MM.1S (cell line): ENCODE measurements at regions not wholly inside any gene's neighbourhood (a gene's known extent, or its start where the extent isn't known, plus 50 kb on each side); places are given as distances from the start of the nearest gene placed in this dataset.
A peak's percentile ranks its signal among the peaks of the same experiment; 100 is the strongest.
"Not testable (repeated sequence)": the region's sequence is repeated elsewhere in the genome, so short reads cannot be mapped to it uniquely, and the experiment has no call there.

Experiments used
- DNase-seq: peaks from one replicate; pipeline ENCODE4 v3.0.0-alpha.2; 2015
- H2AFZ ChIP-seq: fragments of 300-600 bp; sonication (generic); 2 replicates; pipeline ENCODE4 v1.6.0; 2016; ENCODE audit warnings: antibody characterized with exemption, low read length
- H3F3A ChIP-seq: fragments of 300-600 bp; sonication (generic); 2 replicates; pipeline ENCODE4 v1.6.1; 2016; ENCODE audit warnings: mild to moderate bottlenecking, antibody characterized with exemption, low read length, moderate library complexity, mixed read lengths; ENCODE audit not compliant: insufficient read depth
- H3K27ac ChIP-seq: fragments of 300-600 bp; sonication (generic); 2 replicates; pipeline ENCODE4 v1.5.1; 2016; ENCODE audit warnings: mild to moderate bottlenecking, low read length
- H3K27me3 ChIP-seq: fragments of 300-600 bp; sonication (generic); replicated peaks from 2 replicates; pipeline ENCODE4 v1.6.0; 2016; ENCODE audit warnings: low read length; ENCODE audit not compliant: insufficient read depth
- H3K36me3 ChIP-seq: fragments of 300-600 bp; sonication (generic); replicated peaks from 2 replicates; pipeline ENCODE4 v1.6.1; 2016; ENCODE audit warnings: mild to moderate bottlenecking, low read length, mixed read lengths; ENCODE audit not compliant: insufficient read depth
- H3K4me1 ChIP-seq: fragments of 300-600 bp; sonication (generic); 2 replicates; pipeline ENCODE4 v1.6.1; 2016; ENCODE audit warnings: low read length, mixed read lengths
- H3K4me2 ChIP-seq: fragments of 300-600 bp; sonication (generic); 2 replicates; pipeline ENCODE4 v1.6.0; 2016; ENCODE audit warnings: low read depth, low read length
- H3K4me3 ChIP-seq: fragments of 300-600 bp; sonication (generic); 2 replicates; pipeline ENCODE4 v1.5.1; 2016; ENCODE audit warnings: low read length, mixed read lengths
- H3K79me2 ChIP-seq: fragments of 300-600 bp; sonication (generic); 2 replicates; pipeline ENCODE4 v1.6.1; 2016; ENCODE audit warnings: mixed run types, low read length, mixed read lengths
- H3K9ac ChIP-seq: fragments of 300-600 bp; sonication (generic); 2 replicates; pipeline ENCODE4 v1.6.1; 2016; ENCODE audit warnings: low read length, mixed read lengths
- H3K9me2 ChIP-seq: fragments of 300-600 bp; sonication (generic); replicated peaks from 2 replicates; pipeline ENCODE4 v1.6.1; 2016; ENCODE audit warnings: mild to moderate bottlenecking, low read length, mixed read lengths; ENCODE audit not compliant: insufficient read depth
- H3K9me3 ChIP-seq: fragments of 300-600 bp; sonication (generic); replicated peaks from 2 replicates; pipeline ENCODE4 v1.6.1; 2016; ENCODE audit warnings: mild to moderate bottlenecking, low read length, mixed read lengths; ENCODE audit not compliant: insufficient read depth
- H4K20me1 ChIP-seq: fragments of 300-600 bp; sonication (generic); 2 replicates; pipeline ENCODE4 v1.6.1; 2016; ENCODE audit warnings: mild to moderate bottlenecking, low read length, moderate library complexity, mixed read lengths; ENCODE audit not compliant: insufficient read depth
- CTCF ChIP-seq: fragments of 300-600 bp; sonication (generic); IDR thresholded peaks from 2 replicates; pipeline ENCODE4 v1.5.1; 2016; ENCODE audit warnings: antibody characterized with exemption, low read length, mixed read lengths
- EZH2 ChIP-seq: fragments of 300-600 bp; sonication (generic); optimal IDR thresholded peaks from 2 replicates; pipeline ENCODE3; 2017; ENCODE audit warnings: low read depth, mild to moderate bottlenecking, antibody characterized with exemption, low read length, mixed read lengths
- EZH2phosphoT487 ChIP-seq: fragments of 300-600 bp; sonication (generic); IDR thresholded peaks from 2 replicates; pipeline ENCODE4 v1.6.1; 2018; ENCODE audit warnings: antibody characterized with exemption, low read length

GRCh38 chr5:166127766-166128570, 2163.5 kb upstream of the WWC1 start:
- no peak overlapping the region for H2AFZ ChIP-seq
- TF ChIP-seq EZH2 (no peak), EZH2phosphoT487 (no peak), CTCF (no peak)
- no peaks in the 10 kb centered on the region for H3F3A ChIP-seq
- H3K9ac ChIP-seq: no peak overlapping the region
- H3K79me2 ChIP-seq: no peaks in the 10 kb centered on the region
- no peaks in the 10 kb centered on the region for H3K9me3 ChIP-seq
- no peaks in the 10 kb centered on the region for H3K27me3 ChIP-seq
- H3K27ac ChIP-seq: no peak overlapping the region
- H3K4me2 ChIP-seq: no peak overlapping the region
- DNase-seq: no peak
- H3K4me1 ChIP-seq: no peaks in the 10 kb centered on the region
- H3K36me3 ChIP-seq: no peaks in the 10 kb centered on the region
- no peaks in the 10 kb centered on the region for H4K20me1 ChIP-seq
- H3K9me2 ChIP-seq: no peaks in the 10 kb centered on the region
- H3K4me3 ChIP-seq: no peak overlapping the region

GRCh38 chr5:166145107-166145506, 2146.3 kb upstream of the WWC1 start:
- not testable (repeated sequence) for H3K4me2 ChIP-seq, H3K9me2 ChIP-seq, H4K20me1 ChIP-seq, H3K27me3 ChIP-seq, H3K9me3 ChIP-seq, H3K4me3 ChIP-seq, H3K27ac ChIP-seq, H2AFZ ChIP-seq, DNase-seq, H3F3A ChIP-seq, H3K4me1 ChIP-seq, H3K36me3 ChIP-seq, H3K9ac ChIP-seq, H3K79me2 ChIP-seq

GRCh38 chr5:166163996-166164610, 2127.3 kb upstream of the WWC1 start:
- H3K9ac ChIP-seq: no peak overlapping the region
- no peaks in the 10 kb centered on the region for H4K20me1 ChIP-seq
- no peak overlapping the region for H2AFZ ChIP-seq
- TF ChIP-seq CTCF (no peak), EZH2phosphoT487 (no peak), EZH2 (no peak)
- no peak overlapping the region for H3K4me2 ChIP-seq
- no peak overlapping the region for H3K27ac ChIP-seq
- DNase-seq: no peak
- H3K27me3 ChIP-seq: no peaks in the 10 kb centered on the region
- no peaks in the 10 kb centered on the region for H3K79me2 ChIP-seq
- H3K36me3 ChIP-seq: no peaks in the 10 kb centered on the region
- no peaks in the 10 kb centered on the region for H3K9me2 ChIP-seq
- H3K4me3 ChIP-seq: no peak overlapping the region
- no peaks in the 10 kb centered on the region for H3K4me1 ChIP-seq
- no peaks in the 10 kb centered on the region for H3K9me3 ChIP-seq
- H3F3A ChIP-seq: no peaks in the 10 kb centered on the region

DNA sequence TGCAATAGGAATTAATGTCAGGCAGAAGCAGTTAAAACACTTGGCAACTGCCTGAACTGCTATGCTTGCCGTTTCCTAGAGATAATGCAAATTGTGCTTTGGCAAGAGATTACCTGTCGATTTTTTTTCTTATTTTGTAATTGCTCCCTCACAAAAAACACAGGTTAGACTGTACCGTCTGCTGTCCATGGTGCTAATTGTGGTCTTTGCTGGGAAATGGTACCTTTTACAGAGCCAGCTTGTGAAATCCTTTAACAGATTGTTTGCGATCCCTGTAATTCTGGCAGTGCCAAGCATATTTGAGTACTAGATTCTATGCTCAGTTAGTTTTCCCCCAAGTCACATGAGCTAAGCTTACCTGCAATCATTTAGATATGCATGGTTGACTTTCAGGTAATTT, 2125.8 kb upstream of the WWC1 start:
- H3K36me3 ChIP-seq: no peaks in the 10 kb centered on the region
- H3K4me1 ChIP-seq: no peaks in the 10 kb centered on the region
- no peak overlapping the region for H3K27ac ChIP-seq
- H3F3A ChIP-seq: no peaks in the 10 kb centered on the region
- H3K4me3 ChIP-seq: no peak overlapping the region
- H4K20me1 ChIP-seq: no peaks in the 10 kb centered on the region
- peak; percentile 36 for DNase-seq
- no peaks in the 10 kb centered on the region for H3K9me3 ChIP-seq
- TF ChIP-seq CTCF: no peak
- no peak for TF ChIP-seq EZH2
- no peak for TF ChIP-seq EZH2phosphoT487
- H3K4me2 ChIP-seq: no peak overlapping the region
- H3K9ac ChIP-seq: no peak overlapping the region
- H3K27me3 ChIP-seq: no peaks in the 10 kb centered on the region
- no peak overlapping the region for H2AFZ ChIP-seq
- H3K79me2 ChIP-seq: no peaks in the 10 kb centered on the region
- H3K9me2 ChIP-seq: no peaks in the 10 kb centered on the region
